GM20431 (cell line): ENCODE measurements at regions not wholly inside any gene's neighbourhood (a gene's known extent, or its start where the extent isn't known, plus 50 kb on each side); places are given as distances from the start of the nearest gene placed in this dataset.

Experiments used
- in situ Hi-C: fragments of 300-500 bp; cut with MseI, MboI; formaldehyde crosslinking; loops from one replicate; pipeline ENCODE4 v1.15.0; 2020; ENCODE audit warnings: low sequenced_read_pairs; ENCODE audit not compliant: unreplicated experiment

- in situ Hi-C loops = no loop called here
Measured at GRCh38 chr5:156134216-156134615, 192.7 kb upstream of the SGCD start.

GRCh38 chr5:156135531-156135930, 191.4 kb upstream of the SGCD start:
- in situ Hi-C loops = no loop called here

- in situ Hi-C loops = no loop called here
Measured at GRCh38 chr5:156137071-156137869, 189.7 kb upstream of the SGCD start.

GRCh38 chr5:156142867-156143266, 184.1 kb upstream of the SGCD start:
- in situ Hi-C loops = no loop called here

- in situ Hi-C loops = no loop called here
Measured at GRCh38 chr5:156147261-156147943, 179.6 kb upstream of the SGCD start.

GRCh38 chr5:156147944-156148285, 179.0 kb upstream of the SGCD start:
- in situ Hi-C loops = no loop called here

GRCh38 chr5:156148301-156148700, 178.7 kb upstream of the SGCD start:
- in situ Hi-C loops = no loop called here

GRCh38 chr5:156149213-156149612, 177.8 kb upstream of the SGCD start:
- in situ Hi-C loops = no loop called here

DNA sequence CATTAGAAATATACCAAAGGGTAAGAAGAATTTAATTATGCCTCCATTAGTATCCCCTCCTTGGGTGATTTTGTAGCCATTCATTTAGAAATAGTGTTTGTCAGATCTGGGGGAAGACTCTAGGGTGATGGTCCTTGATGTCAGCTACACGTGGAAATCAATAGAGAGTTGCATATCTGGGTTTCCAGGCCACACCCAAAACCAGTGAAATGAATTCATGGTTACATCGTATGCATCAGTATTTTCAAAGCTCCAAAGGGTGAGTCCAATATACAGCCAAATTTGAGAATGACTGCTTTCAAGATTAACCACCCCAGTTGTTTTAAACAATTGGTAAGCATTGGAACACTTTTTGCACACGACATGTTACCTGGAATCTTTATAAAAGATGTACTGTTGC, 173.4 kb upstream of the SGCD start:
- in situ Hi-C loops = no loop called here

- in situ Hi-C loops = no loop called here
Measured at GRCh38 chr5:156154757-156155156, 172.2 kb upstream of the SGCD start.

DNA sequence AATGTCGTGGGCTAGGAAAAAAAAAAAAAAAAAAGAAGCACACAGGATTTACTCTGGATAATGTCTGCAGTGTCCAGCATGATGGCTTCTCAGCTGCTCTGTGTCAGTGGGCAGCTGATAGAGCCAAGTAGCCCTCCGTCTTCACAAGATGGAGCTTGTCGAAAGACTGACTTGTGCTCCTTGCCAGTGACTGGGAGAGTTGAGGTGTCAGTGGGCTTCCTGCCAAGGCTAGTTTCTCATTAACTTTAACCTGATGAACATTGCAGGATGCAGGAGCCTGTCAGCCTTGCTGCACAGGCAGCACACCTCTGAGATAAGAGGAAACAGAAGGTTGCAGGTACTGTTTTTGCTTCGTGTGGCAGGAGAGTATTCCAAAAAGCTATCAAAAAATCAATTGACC, 171.4 kb upstream of the SGCD start:
- in situ Hi-C loops = no loop called here

- in situ Hi-C loops = no loop called here
Measured at GRCh38 chr5:156164306-156164705, 162.7 kb upstream of the SGCD start.

GRCh38 chr5:156169495-156169894, 157.5 kb upstream of the SGCD start:
- in situ Hi-C loops = no loop called here

- in situ Hi-C loops = no loop called here
Measured at GRCh38 chr5:156170351-156170961, 156.5 kb upstream of the SGCD start.

DNA sequence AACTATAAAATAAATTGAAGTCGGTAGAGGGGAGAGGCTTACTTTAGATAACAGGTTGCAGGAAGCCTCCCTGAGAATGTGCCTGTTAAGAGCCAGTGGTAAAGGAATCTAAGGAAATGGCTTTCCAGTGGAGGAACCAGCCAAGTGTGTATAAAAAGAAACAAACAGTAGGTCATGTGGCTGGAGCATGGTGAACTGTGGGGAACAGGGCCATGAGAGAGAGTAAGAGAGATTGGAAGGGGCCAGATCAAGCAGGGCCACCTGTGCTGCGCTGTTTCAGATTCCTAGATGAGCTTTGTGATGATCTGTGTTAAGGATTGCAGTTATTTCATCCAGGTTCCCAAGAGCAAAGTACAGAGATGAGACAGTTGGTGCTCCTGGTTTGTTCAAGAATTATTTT, 152.7 kb upstream of the SGCD start:
- in situ Hi-C loops = no loop called here

DNA sequence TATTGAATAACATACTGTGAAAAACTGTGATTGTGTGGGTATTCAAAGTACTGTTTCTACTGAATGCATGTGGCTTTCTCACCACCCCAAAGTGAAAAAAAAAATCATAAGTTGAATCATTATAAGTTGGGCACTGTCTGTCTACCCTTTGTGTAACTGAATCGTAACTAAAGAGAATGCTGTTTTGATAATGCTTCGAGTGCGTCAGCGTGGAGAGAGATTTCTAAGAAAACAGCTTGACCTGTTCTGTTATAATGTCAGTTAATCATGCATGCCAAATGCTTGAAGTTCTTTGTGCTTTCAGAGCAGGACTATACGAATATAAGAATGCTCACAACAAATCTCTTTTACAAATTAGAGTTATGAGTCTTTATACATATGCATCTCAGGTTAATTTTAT, 148.8 kb upstream of the SGCD start:
- in situ Hi-C loops = no loop called here

DNA sequence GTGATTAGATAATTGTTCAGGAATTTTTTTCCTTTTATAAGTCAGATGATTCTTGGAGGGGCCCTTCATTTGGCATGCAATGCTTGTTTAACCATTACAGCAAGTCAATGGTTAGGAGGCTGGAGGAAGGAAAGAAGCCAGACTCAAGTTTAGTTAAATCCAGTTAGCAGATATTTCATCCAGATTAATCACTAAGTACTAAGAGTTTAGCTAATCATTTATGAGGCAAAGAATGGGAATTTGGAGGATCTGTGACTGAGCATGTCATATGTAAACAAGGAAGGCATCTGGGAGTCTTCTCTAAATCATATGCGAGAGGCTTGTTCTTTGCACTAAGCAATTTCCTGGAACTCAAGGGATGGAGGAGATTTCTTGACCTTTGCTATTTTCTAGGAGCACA, 145.3 kb upstream of the SGCD start:
- in situ Hi-C loops = no loop called here

DNA sequence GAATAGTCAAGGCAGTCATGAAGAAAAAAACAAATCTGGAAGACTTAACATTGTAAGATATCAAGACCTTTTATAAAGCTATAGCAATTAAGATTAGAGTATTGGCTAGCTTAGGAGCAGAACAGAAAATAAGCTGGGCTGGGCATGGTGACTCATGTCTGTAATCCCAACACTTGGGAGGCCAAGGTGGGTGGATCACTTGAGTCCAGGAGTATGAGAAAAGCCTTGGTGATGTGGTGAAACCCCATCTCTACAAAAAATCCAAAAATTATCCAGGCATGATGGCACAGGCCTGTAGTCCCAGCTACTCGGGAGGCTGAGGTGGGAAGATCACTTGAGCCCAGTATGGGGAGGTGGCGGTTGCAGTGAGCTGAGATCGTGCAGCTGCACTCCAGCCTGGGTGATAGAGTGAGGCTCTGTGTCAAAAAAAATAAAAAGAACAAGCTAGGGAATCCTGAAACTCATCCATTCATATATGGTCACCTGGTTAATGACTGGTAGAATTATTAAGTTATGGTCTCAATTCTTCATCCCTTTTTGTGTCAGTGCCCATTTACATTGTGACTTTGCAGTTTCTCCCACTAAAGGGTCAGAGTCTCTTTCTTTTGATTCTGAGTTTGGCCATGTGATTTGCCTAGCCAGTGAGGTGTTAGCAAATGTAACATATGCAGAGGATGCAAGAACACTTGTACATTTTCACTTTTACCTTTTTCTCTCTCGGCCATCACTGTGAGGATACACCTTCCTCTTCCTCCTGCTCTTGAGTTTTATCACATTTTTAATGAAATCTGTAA, 144.6 kb upstream of the SGCD start:
- in situ Hi-C loops = no loop called here

DNA sequence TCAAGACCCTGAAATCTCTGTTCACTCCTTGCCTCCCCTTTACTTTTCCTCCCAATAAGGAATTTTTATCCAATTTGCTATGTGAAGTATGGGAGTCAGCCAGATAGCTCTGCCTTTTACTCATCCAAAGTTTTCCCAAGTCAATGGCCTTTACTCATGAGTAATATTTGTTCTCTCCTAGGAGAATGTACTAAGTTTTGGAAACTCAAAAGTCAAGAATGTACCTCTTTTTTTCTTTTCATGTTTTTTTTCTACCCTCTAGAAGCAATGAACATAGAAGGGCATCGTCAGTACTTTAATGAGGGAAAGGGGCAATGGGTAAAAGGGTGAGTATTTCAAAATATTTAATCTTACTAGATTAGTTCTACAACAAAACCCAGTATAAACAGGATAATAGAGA, 140.2 kb upstream of the SGCD start:
- in situ Hi-C loops = no loop called here

DNA sequence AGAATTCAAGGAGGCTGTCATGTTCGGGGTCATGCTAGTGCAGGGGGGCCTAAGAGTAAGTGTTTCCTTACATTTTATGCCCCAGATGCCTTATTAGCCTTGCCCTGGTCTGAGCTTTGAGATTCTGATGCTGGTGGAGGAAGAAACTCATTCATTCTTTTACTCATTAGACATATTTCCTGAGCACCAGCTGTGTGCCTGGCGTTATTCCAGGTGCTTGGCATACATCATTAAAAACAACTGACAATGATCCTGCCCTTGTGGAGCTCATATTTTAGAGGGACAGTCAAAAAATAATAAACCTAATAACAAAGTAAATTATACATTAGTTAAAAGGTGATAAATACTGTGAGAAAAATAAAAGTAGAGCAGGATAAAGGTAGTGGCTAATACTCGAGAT, 138.9 kb upstream of the SGCD start:
- in situ Hi-C loops = no loop called here

GRCh38 chr5:156189628-156190027, 137.3 kb upstream of the SGCD start:
- in situ Hi-C loops = no loop called here
